ENCODE measurements at regions not wholly inside any gene's neighbourhood (a gene's known extent, or its start where the extent isn't known, plus 50 kb on each side); places are given as distances from the start of the nearest gene placed in this dataset.

- TF ChIP-seq EZH2 (IDR thresholded peaks at IDR 0.05) = no peak
- TF ChIP-seq EZH2phosphoT487 (IDR thresholded peaks at IDR 0.05) = no peak
- TF ChIP-seq CTCF (IDR thresholded peaks at IDR 0.05) = no peak
- no peaks in the 10 kb centered on the region for H3K79me2 ChIP-seq (ENCODE audit: low read depth)
- H3K36me3 ChIP-seq = no peaks in the 10 kb centered on the region
- H3K9me3 Mint-ChIP-seq = no peaks in the 10 kb centered on the region
- peaks cover 20% of the 10 kb centered on the region for H3K4me1 Mint-ChIP-seq
- H2AFZ ChIP-seq (replicated peaks) = no peak overlapping the region
- H3K4me2 ChIP-seq = no peak overlapping the region
- H3K9ac ChIP-seq = no peak overlapping the region
- no peak overlapping the region for H3K27ac ChIP-seq
- DNase-seq (ENCODE audit: low spot score) = no peak
- no peaks in the 10 kb centered on the region for H3K9me3 ChIP-seq (ENCODE audit: low read depth)
- H3K27ac Mint-ChIP-seq = no peak overlapping the region
- H4K20me1 ChIP-seq (ENCODE audit: low read depth) = no peaks in the 10 kb centered on the region
- H3F3A ChIP-seq (ENCODE audit: low read depth) = no peaks in the 10 kb centered on the region
- H3K27me3 ChIP-seq = no peaks in the 10 kb centered on the region
- no peaks in the 10 kb centered on the region for H3K36me3 Mint-ChIP-seq
- H3K4me3 ChIP-seq = no peak overlapping the region
- H3K27me3 Mint-ChIP-seq (ENCODE audit: insufficient read depth, low read depth) = peaks cover 4% of the 10 kb centered on the region
- H3K4me1 ChIP-seq = peaks cover 9% of the 10 kb centered on the region
- H3K4me3 Mint-ChIP-seq = no peak overlapping the region
Measured at GRCh38 chr5:6250121-6250520, 128.2 kb downstream of the MED10 start.

GRCh38 chr5:6248132-6248531 is 130.2 kb downstream of the MED10 start:
- Mint-ChIP-seq H3K36me3 (no peaks in the 10 kb centered on the region), H3K27ac (no peak overlapping the region), H3K4me3 (no peak overlapping the region), H3K27me3 (ENCODE audit: insufficient read depth, low read depth) (peaks cover 7% of the 10 kb centered on the region), H3K9me3 (no peaks in the 10 kb centered on the region), H3K4me1 (peaks cover 20% of the 10 kb centered on the region)
- peaks cover 9% of the 10 kb centered on the region for H3K4me1 ChIP-seq
- no peak overlapping the region for H3K27ac ChIP-seq
- no peak overlapping the region for H3K9ac ChIP-seq
- no peak overlapping the region for H2AFZ ChIP-seq (replicated peaks)
- H3K79me2 ChIP-seq (ENCODE audit: low read depth) = no peaks in the 10 kb centered on the region
- H4K20me1 ChIP-seq (ENCODE audit: low read depth) = no peaks in the 10 kb centered on the region
- no peaks in the 10 kb centered on the region for H3K36me3 ChIP-seq
- TF ChIP-seq EZH2phosphoT487 (IDR thresholded peaks at IDR 0.05) = no peak
- TF ChIP-seq EZH2 (IDR thresholded peaks at IDR 0.05) = no peak
- TF ChIP-seq CTCF (IDR thresholded peaks at IDR 0.05) = no peak
- H3K27me3 ChIP-seq = no peaks in the 10 kb centered on the region
- no peak overlapping the region for H3K4me2 ChIP-seq
- no peaks in the 10 kb centered on the region for H3K9me3 ChIP-seq (ENCODE audit: low read depth)
- no peaks in the 10 kb centered on the region for H3F3A ChIP-seq (ENCODE audit: low read depth)
- DNase-seq (ENCODE audit: low spot score) = no peak
- no peak overlapping the region for H3K4me3 ChIP-seq

GRCh38 chr5:6246820-6247437 is 131.4 kb downstream of the MED10 start:
- Mint-ChIP-seq H3K27me3 (ENCODE audit: insufficient read depth, low read depth) (peaks cover 5% of the 10 kb centered on the region), H3K9me3 (no peaks in the 10 kb centered on the region), H3K27ac (no peak overlapping the region), H3K36me3 (no peaks in the 10 kb centered on the region), H3K4me3 (no peak overlapping the region), H3K4me1 (peaks cover 11% of the 10 kb centered on the region)
- no peak for DNase-seq (ENCODE audit: low spot score)
- Histone ChIP-seq H3K4me2 (no peak overlapping the region), H4K20me1 (ENCODE audit: low read depth) (no peaks in the 10 kb centered on the region), H2AFZ (replicated peaks) (no peak overlapping the region), H3K4me3 (no peak overlapping the region), H3K27me3 (no peaks in the 10 kb centered on the region), H3K9ac (no peak overlapping the region), H3K36me3 (no peaks in the 10 kb centered on the region), H3K27ac (no peak overlapping the region), H3F3A (ENCODE audit: low read depth) (no peaks in the 10 kb centered on the region), H3K79me2 (ENCODE audit: low read depth) (no peaks in the 10 kb centered on the region), H3K4me1 (peaks cover 8% of the 10 kb centered on the region), H3K9me3 (ENCODE audit: low read depth) (no peaks in the 10 kb centered on the region)
- TF ChIP-seq EZH2 (IDR thresholded peaks at IDR 0.05) = no peak
- no peak for TF ChIP-seq CTCF (IDR thresholded peaks at IDR 0.05)
- TF ChIP-seq EZH2phosphoT487 (IDR thresholded peaks at IDR 0.05) = no peak

All from neural progenitor cell (in vitro differentiated cells).